Suprapubic skin (tissue), 4 donors: ENCODE measurements at regions not wholly inside any gene's neighbourhood (a gene's known extent, or its start where the extent isn't known, plus 50 kb on each side); places are given as distances from the start of the nearest gene placed in this dataset.

ENCODE experiments used
- EP300 ChIP-seq: sonication (generic); formaldehyde crosslinking; IDR thresholded peaks from one replicate; pipeline ENCODE4 v1.6.1; 2017; ENCODE audit warnings: antibody characterized with exemption
- POLR2A ChIP-seq, 2 donors: fragments of 450-650 bp; IDR thresholded peaks; one replicate each; pipeline ENCODE4 v1.6.1; 2017; ENCODE audit warnings: antibody characterized with exemption in 2 of 2, mild to moderate bottlenecking in 2 of 2, moderate library complexity in 2 of 2
- POLR2AphosphoS5 ChIP-seq, 3 donors: sonication (generic); formaldehyde crosslinking; IDR thresholded peaks; one replicate each; pipeline ENCODE4 v1.6.1; 2017; ENCODE audit warnings: antibody characterized with exemption in 3 of 3
- TF ChIP-seq, protein P1 (sequence below), 2 donors: fragments of 200-600 bp in 1 of 2; fragments of 450-650 bp in 1 of 2; sonication (generic) in 1 of 2; IDR thresholded peaks; one replicate each; pipeline ENCODE4 v1.5.1; 2016 to 2019; ENCODE audit warnings: antibody characterized with exemption in 2 of 2, mild to moderate bottlenecking in 1 of 2, moderate library complexity in 1 of 2

DNA sequence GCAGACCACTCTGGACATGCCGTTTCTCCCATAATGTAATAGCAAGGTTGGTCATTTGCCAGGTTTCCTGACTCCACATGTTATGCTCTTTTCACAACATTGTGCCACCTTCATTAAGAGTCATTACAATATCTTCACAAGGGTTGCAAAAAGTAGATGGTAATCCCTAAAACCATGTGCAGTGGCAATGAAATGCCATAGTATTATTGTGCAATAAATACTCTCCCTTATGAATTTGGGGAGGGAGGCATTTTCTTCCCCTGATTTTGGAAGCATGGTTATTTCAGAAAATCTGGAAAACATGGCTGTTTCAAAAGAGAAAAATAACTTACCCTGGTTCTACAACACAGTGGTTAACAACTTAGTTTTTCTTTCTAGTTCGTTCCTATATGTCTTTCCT lies 75.1 kb downstream of the BLTP1 start:
- TF ChIP-seq, protein P1, sequence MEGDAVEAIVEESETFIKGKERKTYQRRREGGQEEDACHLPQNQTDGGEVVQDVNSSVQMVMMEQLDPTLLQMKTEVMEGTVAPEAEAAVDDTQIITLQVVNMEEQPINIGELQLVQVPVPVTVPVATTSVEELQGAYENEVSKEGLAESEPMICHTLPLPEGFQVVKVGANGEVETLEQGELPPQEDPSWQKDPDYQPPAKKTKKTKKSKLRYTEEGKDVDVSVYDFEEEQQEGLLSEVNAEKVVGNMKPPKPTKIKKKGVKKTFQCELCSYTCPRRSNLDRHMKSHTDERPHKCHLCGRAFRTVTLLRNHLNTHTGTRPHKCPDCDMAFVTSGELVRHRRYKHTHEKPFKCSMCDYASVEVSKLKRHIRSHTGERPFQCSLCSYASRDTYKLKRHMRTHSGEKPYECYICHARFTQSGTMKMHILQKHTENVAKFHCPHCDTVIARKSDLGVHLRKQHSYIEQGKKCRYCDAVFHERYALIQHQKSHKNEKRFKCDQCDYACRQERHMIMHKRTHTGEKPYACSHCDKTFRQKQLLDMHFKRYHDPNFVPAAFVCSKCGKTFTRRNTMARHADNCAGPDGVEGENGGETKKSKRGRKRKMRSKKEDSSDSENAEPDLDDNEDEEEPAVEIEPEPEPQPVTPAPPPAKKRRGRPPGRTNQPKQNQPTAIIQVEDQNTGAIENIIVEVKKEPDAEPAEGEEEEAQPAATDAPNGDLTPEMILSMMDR (IDR thresholded peaks at IDR 0.05), result no peak
- TF ChIP-seq POLR2AphosphoS5 (IDR thresholded peaks at IDR 0.05) (no peak), POLR2A (IDR thresholded peaks at IDR 0.05) (no peak), EP300 (no peak)
